Colonic mucosa (tissue), 4 donors: ENCODE measurements at regions not wholly inside any gene's neighbourhood (a gene's known extent, or its start where the extent isn't known, plus 50 kb on each side); places are given as distances from the start of the nearest gene placed in this dataset.
"Not testable (repeated sequence)": the region's sequence is repeated elsewhere in the genome, so short reads cannot be mapped to it uniquely, and the experiment has no call there.

Experiments used
- DNase-seq: peaks from one replicate; pipeline ENCODE4 v3.0.0-alpha.2; 2020
- H3K27ac ChIP-seq: fragments of 200-600 bp; one replicate; pipeline ENCODE4 v1.8.0; 2021
- H3K27me3 ChIP-seq: fragments of 200-600 bp; one replicate; pipeline ENCODE4 v1.8.0; 2021
- H3K36me3 ChIP-seq: fragments of 200-600 bp; one replicate; pipeline ENCODE4 v1.8.0; 2021
- H3K4me1 ChIP-seq: fragments of 200-600 bp; one replicate; pipeline ENCODE4 v1.8.0; 2021; ENCODE audit warnings: mild to moderate bottlenecking
- H3K4me3 ChIP-seq: fragments of 200-600 bp; one replicate; pipeline ENCODE4 v1.8.0; 2021
- H3K9ac ChIP-seq, 2 donors: one replicate each; pipeline ENCODE4 v1.7.0; 2013; ENCODE audit warnings: control low read depth in 2 of 2, low read depth in 2 of 2, low read length in 2 of 2
- H3K9me3 ChIP-seq: fragments of 200-600 bp; one replicate; pipeline ENCODE4 v1.8.0; 2021
- CTCF ChIP-seq: fragments of 200-600 bp; IDR thresholded peaks from one replicate; pipeline ENCODE4 v1.8.0; 2022; ENCODE audit warnings: antibody characterized with exemption, mild to moderate bottlenecking
- intact Hi-C: fragments of 100-400 bp; cut with DNase I; formaldehyde crosslinking; loops from one replicate; pipeline ENCODE4 v1.14.1; 2022
- donor health status: healthy.
- donor health status: DM: no; HTN: no; CAD: no.
- donor health status: DM: no; HTN: no; CAD: no.

- intact Hi-C loops = no loop called here
Measured at GRCh38 chr2:16728351-16729136, 62.9 kb upstream of the CYRIA start.

GRCh38 chr2:16727849-16728248, 62.2 kb upstream of the CYRIA start:
- H3K4me1 ChIP-seq, H3K27ac ChIP-seq, H3K9ac ChIP-seq, intact Hi-C loops, H3K27me3 ChIP-seq, DNase-seq, H3K36me3 ChIP-seq, H3K9me3 ChIP-seq, H3K4me3 ChIP-seq: not testable (repeated sequence)

More at GRCh38 chr2:16728351-16729136, 62.9 kb upstream of the CYRIA start:
- Histone ChIP-seq H3K36me3 (no peaks in the 10 kb centered on the region), H3K4me1 (no peaks in the 10 kb centered on the region), H3K4me3 (no peak overlapping the region), H3K27me3 (no peaks in the 10 kb centered on the region), H3K9me3 (no peaks in the 10 kb centered on the region), H3K9ac (no peak overlapping the region), H3K27ac (no peak overlapping the region)
- TF ChIP-seq CTCF = no peak
- no peak for DNase-seq

GRCh38 chr2:16727256-16727655, 61.6 kb upstream of the CYRIA start:
- intact Hi-C loops = no loop called here
- Histone ChIP-seq H3K27ac (no peak overlapping the region), H3K4me3 (no peak overlapping the region), H3K4me1 (no peaks in the 10 kb centered on the region), H3K9ac (no peak overlapping the region), H3K9me3 (no peaks in the 10 kb centered on the region), H3K27me3 (no peaks in the 10 kb centered on the region), H3K36me3 (no peaks in the 10 kb centered on the region)
- DNase-seq = no peak
- no peak for TF ChIP-seq CTCF

- Histone ChIP-seq H3K36me3 (no peaks in the 10 kb centered on the region), H3K4me3 (no peak overlapping the region), H3K4me1 (no peaks in the 10 kb centered on the region), H3K9ac (no peak overlapping the region), H3K9me3 (no peaks in the 10 kb centered on the region), H3K27me3 (no peaks in the 10 kb centered on the region), H3K27ac (no peak overlapping the region)
- no peak for DNase-seq
- TF ChIP-seq CTCF = no peak
- intact Hi-C loops = no loop called here
Measured at GRCh38 chr2:16726577-16726976, 60.9 kb upstream of the CYRIA start.

- no peak overlapping the region for H3K27ac ChIP-seq
- H3K27me3 ChIP-seq = no peaks in the 10 kb centered on the region
- intact Hi-C loops = no loop called here
- no peak overlapping the region for H3K9ac ChIP-seq
- H3K4me3 ChIP-seq = no peak overlapping the region
- no peaks in the 10 kb centered on the region for H3K4me1 ChIP-seq
- DNase-seq = no peak
- TF ChIP-seq CTCF = no peak
- H3K9me3 ChIP-seq = no peaks in the 10 kb centered on the region
- no peaks in the 10 kb centered on the region for H3K36me3 ChIP-seq
Measured at GRCh38 chr2:16726147-16726546, 60.5 kb upstream of the CYRIA start.

- Histone ChIP-seq H3K27me3 (no peaks in the 10 kb centered on the region), H3K9ac (no peak overlapping the region), H3K4me3 (no peak overlapping the region), H3K36me3 (no peaks in the 10 kb centered on the region), H3K27ac (no peak overlapping the region), H3K9me3 (no peaks in the 10 kb centered on the region), H3K4me1 (no peaks in the 10 kb centered on the region)
- intact Hi-C loops = no loop called here
- no peak for TF ChIP-seq CTCF
- no peak for DNase-seq
Measured at GRCh38 chr2:16725549-16725948, 59.9 kb upstream of the CYRIA start.
